ENCODE measurements at regions not wholly inside any gene's neighbourhood (a gene's known extent, or its start where the extent isn't known, plus 50 kb on each side); places are given as distances from the start of the nearest gene placed in this dataset.

DNA sequence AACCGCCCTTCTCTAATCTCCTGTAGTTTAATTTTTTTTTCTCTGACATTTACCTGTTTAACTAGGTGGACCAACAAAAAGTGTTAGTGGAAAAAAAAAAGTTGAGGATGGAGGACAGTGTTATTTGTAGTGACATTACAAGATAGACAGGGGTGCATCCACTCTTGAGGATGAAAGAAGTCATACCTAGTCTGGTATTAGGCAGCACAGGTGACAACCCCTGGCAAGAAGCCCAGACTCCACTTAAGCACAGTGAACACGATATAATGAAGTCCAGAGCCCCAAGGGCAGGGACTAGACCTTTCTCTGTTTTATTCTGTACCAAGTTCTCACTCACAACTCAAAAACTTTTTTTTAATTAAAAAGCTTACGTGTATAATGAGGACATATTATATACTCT, 268.4 kb downstream of the GPR37 start:
- Histone ChIP-seq H3K4me2 (no peak overlapping the region), H3K9ac (no peak overlapping the region), H3K36me3 (replicated peaks in 1 of 2; ENCODE audit: control insufficient read depth in 1 of 2, insufficient read depth in 2 of 2, low read length in 1 of 2) (no peaks in the 10 kb centered on the region), H3F3A (replicated peaks; ENCODE audit: insufficient read depth) (no peaks in the 10 kb centered on the region), H3K9me3 (no peaks in the 10 kb centered on the region), H4K20me1 (ENCODE audit: insufficient read depth) (no peaks in the 10 kb centered on the region), H3K4me3 (ENCODE audit: low read depth in 2 of 2, low read length in 1 of 2) (no peak overlapping the region), H3K27me3 (ENCODE audit: insufficient read depth) (no peaks in the 10 kb centered on the region), H3K79me2 (ENCODE audit: insufficient read depth) (no peaks in the 10 kb centered on the region), H3K9me2 (no peaks in the 10 kb centered on the region), H2AFZ (ENCODE audit: low read depth) (no peak overlapping the region), H3K4me1 (ENCODE audit: control insufficient read depth in 1 of 2, insufficient read depth in 2 of 2, low read depth in 1 of 2, low read length in 1 of 2) (peaks cover 0 to 2% of the 10 kb centered on the region in 2 experiments; a peak in 1 of 4 replicates), H3K27ac (ENCODE audit: low read depth in 2 of 2, low read length in 1 of 2) (no peak overlapping the region)
- no peak for DNase-seq
- ChIA-PET POLR2A (no interaction called here), CTCF (interaction anchor here (0.6 to 1.2 kb wide), 4 partner anchors 13 to 270 kb away, joined by 3 read pairs; no protein-coding TSS in a partner anchor)
- WGBS (ENCODE audit: low lambda C conversion rate), result 31% methylated on average over 3 of the region's 3 CpGs
- TF ChIP-seq MXI1 (IDR thresholded peaks at IDR 0.05; ENCODE audit: low read depth, low read length) (no peak), JUND (IDR thresholded peaks at IDR 0.05) (no peak), RAD21 (IDR thresholded peaks at IDR 0.05; ENCODE audit: low read length) (no peak), RFX5 (IDR thresholded peaks at IDR 0.05; ENCODE audit: low read length) (no peak), FOSL2 (IDR thresholded peaks at IDR 0.05; ENCODE audit: borderline replicate concordance, low read depth) (no peak), TEAD4 (IDR thresholded peaks at IDR 0.05; ENCODE audit: borderline replicate concordance, insufficient read depth) (no peak), ELF1 (IDR thresholded peaks at IDR 0.05) (no peak), FOXM1 (IDR thresholded peaks at IDR 0.05; ENCODE audit: low read depth) (no peak)
- TF ChIP-seq, protein P1, sequence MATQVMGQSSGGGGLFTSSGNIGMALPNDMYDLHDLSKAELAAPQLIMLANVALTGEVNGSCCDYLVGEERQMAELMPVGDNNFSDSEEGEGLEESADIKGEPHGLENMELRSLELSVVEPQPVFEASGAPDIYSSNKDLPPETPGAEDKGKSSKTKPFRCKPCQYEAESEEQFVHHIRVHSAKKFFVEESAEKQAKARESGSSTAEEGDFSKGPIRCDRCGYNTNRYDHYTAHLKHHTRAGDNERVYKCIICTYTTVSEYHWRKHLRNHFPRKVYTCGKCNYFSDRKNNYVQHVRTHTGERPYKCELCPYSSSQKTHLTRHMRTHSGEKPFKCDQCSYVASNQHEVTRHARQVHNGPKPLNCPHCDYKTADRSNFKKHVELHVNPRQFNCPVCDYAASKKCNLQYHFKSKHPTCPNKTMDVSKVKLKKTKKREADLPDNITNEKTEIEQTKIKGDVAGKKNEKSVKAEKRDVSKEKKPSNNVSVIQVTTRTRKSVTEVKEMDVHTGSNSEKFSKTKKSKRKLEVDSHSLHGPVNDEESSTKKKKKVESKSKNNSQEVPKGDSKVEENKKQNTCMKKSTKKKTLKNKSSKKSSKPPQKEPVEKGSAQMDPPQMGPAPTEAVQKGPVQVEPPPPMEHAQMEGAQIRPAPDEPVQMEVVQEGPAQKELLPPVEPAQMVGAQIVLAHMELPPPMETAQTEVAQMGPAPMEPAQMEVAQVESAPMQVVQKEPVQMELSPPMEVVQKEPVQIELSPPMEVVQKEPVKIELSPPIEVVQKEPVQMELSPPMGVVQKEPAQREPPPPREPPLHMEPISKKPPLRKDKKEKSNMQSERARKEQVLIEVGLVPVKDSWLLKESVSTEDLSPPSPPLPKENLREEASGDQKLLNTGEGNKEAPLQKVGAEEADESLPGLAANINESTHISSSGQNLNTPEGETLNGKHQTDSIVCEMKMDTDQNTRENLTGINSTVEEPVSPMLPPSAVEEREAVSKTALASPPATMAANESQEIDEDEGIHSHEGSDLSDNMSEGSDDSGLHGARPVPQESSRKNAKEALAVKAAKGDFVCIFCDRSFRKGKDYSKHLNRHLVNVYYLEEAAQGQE (IDR thresholded peaks at IDR 0.05; ENCODE audit: low read depth, low read length), result no peak

DNA sequence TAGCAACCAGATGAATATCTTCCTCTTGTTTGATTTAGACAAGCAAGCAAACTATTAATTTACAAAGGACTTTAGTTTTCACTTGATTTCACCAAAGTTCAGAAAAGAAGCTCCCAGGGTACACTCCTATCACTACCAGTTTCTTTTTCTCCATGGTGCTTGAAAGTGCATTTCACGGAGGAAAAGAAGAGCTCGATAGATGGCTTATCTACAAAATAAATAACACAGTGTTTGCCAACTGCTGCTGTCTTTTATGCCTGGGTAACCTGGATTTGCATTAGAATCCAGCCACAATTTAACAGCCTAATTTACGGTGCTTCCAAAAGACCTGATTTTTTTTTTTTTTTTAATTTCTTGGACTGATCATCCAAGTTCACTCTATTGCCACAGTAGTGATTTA, 275.7 kb downstream of the GPR37 start:
- DNase-seq, result no peak
- TF ChIP-seq, protein P1 (IDR thresholded peaks at IDR 0.05; ENCODE audit: low read depth, low read length), result no peak
- TF ChIP-seq FOXM1 (IDR thresholded peaks at IDR 0.05; ENCODE audit: low read depth), result no peak
- TF ChIP-seq JUND (IDR thresholded peaks at IDR 0.05), result no peak
- TF ChIP-seq, protein P2, sequence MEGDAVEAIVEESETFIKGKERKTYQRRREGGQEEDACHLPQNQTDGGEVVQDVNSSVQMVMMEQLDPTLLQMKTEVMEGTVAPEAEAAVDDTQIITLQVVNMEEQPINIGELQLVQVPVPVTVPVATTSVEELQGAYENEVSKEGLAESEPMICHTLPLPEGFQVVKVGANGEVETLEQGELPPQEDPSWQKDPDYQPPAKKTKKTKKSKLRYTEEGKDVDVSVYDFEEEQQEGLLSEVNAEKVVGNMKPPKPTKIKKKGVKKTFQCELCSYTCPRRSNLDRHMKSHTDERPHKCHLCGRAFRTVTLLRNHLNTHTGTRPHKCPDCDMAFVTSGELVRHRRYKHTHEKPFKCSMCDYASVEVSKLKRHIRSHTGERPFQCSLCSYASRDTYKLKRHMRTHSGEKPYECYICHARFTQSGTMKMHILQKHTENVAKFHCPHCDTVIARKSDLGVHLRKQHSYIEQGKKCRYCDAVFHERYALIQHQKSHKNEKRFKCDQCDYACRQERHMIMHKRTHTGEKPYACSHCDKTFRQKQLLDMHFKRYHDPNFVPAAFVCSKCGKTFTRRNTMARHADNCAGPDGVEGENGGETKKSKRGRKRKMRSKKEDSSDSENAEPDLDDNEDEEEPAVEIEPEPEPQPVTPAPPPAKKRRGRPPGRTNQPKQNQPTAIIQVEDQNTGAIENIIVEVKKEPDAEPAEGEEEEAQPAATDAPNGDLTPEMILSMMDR (IDR thresholded peaks at IDR 0.05), result no peak
- no peak for TF ChIP-seq CHD2 (IDR thresholded peaks at IDR 0.05; ENCODE audit: low read length, partially characterized antibody)
- no peak for TF ChIP-seq TEAD4 (IDR thresholded peaks at IDR 0.05; ENCODE audit: borderline replicate concordance, insufficient read depth)
- TF ChIP-seq, protein P3, sequence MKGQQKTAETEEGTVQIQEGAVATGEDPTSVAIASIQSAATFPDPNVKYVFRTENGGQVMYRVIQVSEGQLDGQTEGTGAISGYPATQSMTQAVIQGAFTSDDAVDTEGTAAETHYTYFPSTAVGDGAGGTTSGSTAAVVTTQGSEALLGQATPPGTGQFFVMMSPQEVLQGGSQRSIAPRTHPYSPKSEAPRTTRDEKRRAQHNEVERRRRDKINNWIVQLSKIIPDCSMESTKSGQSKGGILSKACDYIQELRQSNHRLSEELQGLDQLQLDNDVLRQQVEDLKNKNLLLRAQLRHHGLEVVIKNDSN (IDR thresholded peaks at IDR 0.05; ENCODE audit: borderline replicate concordance, low read depth), result no peak
- TF ChIP-seq NFIC (IDR thresholded peaks at IDR 0.05; ENCODE audit: borderline replicate concordance), result no peak
- no peak overlapping the region; the same call in 1 of the 2 replicates for H2AFZ ChIP-seq (ENCODE audit: low read depth)
- ChIA-PET CTCF (interaction anchor here (0.7 kb wide), 1 partner anchor 55 kb away, joined by 3 read pairs; no protein-coding TSS in a partner anchor), POLR2A (no interaction called here)
- H3K36me3 ChIP-seq (replicated peaks in 1 of 2; ENCODE audit: control insufficient read depth in 1 of 2, insufficient read depth in 2 of 2, low read length in 1 of 2), result no peaks in the 10 kb centered on the region
- H3K27me3 ChIP-seq (ENCODE audit: insufficient read depth), result no peaks in the 10 kb centered on the region
- H3K9me3 ChIP-seq, result no peaks in the 10 kb centered on the region
- H3K9me2 ChIP-seq, result no peaks in the 10 kb centered on the region
- H4K20me1 ChIP-seq (ENCODE audit: insufficient read depth), result no peaks in the 10 kb centered on the region
- no peak overlapping the region for H3K9ac ChIP-seq
- WGBS (ENCODE audit: low lambda C conversion rate), result 23% methylated on average over 3 of the region's 3 CpGs
- no peak overlapping the region for H3K27ac ChIP-seq (ENCODE audit: low read depth in 2 of 2, low read length in 1 of 2)
- H3F3A ChIP-seq (replicated peaks; ENCODE audit: insufficient read depth), result no peaks in the 10 kb centered on the region
- H3K4me2 ChIP-seq, result no peak overlapping the region
- no peak overlapping the region for H3K4me3 ChIP-seq (ENCODE audit: low read depth in 2 of 2, low read length in 1 of 2)
- H3K79me2 ChIP-seq (ENCODE audit: insufficient read depth), result no peaks in the 10 kb centered on the region
- no peaks in the 10 kb centered on the region; a peak in 1 of 4 replicates for H3K4me1 ChIP-seq (ENCODE audit: control insufficient read depth in 1 of 2, insufficient read depth in 2 of 2, low read depth in 1 of 2, low read length in 1 of 2)

All from SK-N-SH (cell line).